ENCODE measurements at regions not wholly inside any gene's neighbourhood (a gene's known extent, or its start where the extent isn't known, plus 50 kb on each side); places are given as distances from the start of the nearest gene placed in this dataset.

- DNase-seq (ENCODE audit: low read depth) = no peak
Observed at GRCh38 chr2:6526093-6526824, 339.4 kb downstream of the CMPK2 start.

GRCh38 chr2:6531304-6531703, 334.4 kb downstream of the CMPK2 start:
- DNase-seq (ENCODE audit: low read depth) = no peak

- no peak for DNase-seq (ENCODE audit: low read depth)
Observed at GRCh38 chr2:6535572-6535971, 330.1 kb downstream of the CMPK2 start.

DNA sequence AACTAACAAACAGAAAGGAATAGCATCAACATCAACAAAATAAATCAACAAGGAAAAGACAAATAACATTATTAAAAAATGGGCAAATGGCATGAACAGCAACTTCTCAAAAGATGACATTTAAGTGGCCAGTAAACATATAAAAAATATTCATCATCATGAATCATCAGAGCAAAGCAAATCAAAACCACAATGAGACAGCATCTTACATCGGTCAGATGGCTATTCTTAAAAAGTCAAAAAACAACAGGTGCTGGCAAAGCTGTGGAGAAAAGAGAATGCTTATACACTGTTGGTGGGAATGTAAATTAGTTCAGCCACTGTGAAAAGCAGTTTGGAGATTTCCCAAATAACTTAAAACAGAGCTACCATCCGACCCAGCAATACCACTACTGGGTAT, 327.1 kb downstream of the CMPK2 start:
- DNase-seq (ENCODE audit: low read depth) = no peak

DNA sequence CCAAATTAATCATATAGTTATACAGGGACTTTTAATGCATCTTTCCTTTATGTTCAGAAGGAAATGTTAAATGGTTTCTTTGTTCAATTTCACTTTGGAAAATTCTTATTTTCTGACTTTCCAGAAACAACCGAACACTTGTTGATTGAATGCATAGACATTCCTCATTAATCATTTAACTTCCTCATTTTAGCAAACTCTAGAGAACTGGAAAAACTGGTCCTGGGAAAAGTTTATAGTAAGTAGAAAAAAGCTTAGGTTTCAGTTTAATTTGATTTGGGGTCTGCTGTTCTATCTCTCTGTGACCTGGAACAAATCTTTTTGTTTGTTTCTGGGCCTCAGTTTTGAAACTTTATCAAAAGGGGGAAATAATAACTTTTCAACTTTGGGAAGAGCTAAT, 320.4 kb downstream of the CMPK2 start:
- no peak for DNase-seq (ENCODE audit: low read depth)

DNA sequence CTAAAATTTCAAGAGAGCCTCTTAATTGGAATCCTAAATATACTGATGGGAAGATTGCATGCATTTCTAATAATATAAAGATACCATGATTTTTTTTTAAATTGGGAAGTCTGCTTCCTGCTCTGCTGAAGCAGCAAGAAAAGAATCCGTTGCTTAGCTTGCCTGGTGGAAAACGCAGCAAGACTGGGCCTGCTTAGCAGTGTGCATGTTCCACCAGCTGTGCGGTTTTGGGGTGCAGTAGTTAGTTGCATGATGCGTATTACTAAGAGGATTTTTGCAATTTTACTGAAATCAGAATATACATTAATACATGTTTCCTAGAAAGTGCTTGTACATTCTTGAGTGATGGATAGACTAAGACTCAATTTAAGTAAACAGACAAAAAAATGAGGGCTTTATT, 319.9 kb downstream of the CMPK2 start:
- DNase-seq (ENCODE audit: low read depth) = no peak

DNA sequence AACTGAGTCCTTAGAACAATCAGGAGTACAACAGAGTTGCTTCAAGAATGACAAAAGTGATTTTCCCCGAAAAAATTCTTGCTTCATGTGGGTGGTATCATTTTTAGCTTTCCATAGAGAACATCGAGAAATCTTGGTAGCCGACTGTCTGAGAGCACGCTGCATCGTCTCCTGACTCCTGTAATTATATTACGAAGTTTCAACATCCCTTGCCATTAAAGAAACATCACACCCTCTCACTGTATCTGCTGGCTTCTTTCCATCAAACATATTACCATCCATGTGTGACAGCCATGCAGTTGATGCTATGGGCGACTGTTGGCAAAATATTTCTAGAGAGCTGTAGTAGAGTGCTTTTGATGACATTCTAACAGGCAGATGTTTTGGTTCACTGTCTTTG, 311.2 kb downstream of the CMPK2 start:
- DNase-seq (ENCODE audit: low read depth) = no peak

GRCh38 chr2:6556755-6557154, 309.0 kb downstream of the CMPK2 start:
- DNase-seq (ENCODE audit: low read depth) = no peak

GRCh38 chr2:6557737-6558136, 308.0 kb downstream of the CMPK2 start:
- DNase-seq (ENCODE audit: low read depth) = no peak

GRCh38 chr2:6562771-6563170, 302.9 kb downstream of the CMPK2 start:
- DNase-seq (ENCODE audit: low read depth) = no peak

DNA sequence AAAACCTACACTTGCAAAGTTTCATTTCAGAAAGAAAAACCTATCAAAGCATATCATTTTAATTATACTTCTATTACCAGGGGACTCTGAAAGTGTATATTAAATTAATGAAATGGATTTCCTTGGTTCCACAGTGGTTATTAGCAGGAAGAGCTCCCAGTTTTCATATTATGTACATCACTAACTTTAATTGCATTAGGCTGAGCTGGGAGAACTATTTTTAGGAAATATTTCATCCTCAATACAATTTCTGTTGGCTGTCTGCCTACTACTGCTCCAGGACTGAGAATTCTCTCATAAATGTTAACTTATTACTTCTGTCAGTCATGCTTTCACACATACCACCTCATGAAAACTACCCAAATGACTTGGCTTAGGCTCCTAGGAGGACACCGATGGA, 301.4 kb downstream of the CMPK2 start:
- no peak for DNase-seq (ENCODE audit: low read depth)

DNA sequence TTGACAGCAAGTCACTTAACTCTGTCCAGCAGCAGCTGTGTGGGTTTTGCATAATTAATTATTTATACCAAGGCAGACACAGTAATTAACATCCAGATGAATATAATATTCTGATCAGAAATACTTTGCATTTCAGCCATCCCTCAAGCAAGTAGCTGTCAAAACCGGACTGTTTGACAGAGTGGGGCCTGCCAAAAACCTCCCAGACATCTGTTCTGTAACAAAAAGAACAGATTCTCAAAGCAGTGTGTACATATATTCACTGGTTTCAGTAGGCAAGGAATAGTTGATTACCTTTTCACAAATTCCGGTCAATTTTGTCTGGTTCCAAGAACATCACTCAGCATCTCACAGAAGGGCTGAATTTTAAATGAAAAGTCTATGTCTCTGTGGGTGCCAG, 291.6 kb downstream of the CMPK2 start:
- no peak for DNase-seq (ENCODE audit: low read depth)

DNA sequence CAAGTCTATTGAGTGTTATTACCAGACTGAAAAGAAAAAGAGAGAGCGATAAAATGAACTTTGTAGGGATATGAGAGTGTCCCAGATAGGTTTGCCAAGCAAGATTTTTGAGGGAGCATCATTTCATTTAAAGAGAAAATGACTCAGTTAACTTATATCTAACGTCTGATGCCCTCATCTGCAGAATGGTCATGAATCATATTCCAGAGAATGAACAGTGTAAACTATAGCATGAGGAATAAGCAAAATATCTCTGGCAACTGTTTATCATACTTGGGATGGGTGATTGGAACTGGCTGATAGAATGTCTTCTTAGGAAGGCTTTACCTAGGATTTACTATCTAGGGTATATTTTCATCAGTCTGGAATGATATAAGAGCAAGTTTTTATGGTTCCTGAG, 289.4 kb downstream of the CMPK2 start:
- DNase-seq (ENCODE audit: low read depth) = no peak

DNA sequence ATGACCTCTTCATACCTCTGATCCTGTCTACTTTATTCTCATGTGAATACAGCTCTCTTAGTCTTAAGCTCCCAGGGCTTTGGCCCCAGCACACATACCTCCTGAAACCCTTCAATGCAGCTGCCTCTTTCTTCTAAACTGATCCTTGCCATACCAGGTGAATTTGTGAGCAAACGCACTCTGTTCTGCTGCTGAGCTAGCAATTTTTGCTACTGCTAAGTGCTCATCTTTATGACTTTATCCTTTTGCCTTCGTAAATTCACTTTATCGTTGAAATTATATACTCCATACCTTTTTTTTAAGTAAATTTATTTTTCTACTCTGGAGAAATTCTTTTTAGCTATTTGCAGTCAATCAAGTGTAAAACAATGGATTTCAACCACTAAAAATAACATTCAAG, 287.7 kb downstream of the CMPK2 start:
- DNase-seq (ENCODE audit: low read depth) = no peak

GRCh38 chr2:6578416-6578815, 287.3 kb downstream of the CMPK2 start:
- no peak for DNase-seq (ENCODE audit: low read depth)

DNA sequence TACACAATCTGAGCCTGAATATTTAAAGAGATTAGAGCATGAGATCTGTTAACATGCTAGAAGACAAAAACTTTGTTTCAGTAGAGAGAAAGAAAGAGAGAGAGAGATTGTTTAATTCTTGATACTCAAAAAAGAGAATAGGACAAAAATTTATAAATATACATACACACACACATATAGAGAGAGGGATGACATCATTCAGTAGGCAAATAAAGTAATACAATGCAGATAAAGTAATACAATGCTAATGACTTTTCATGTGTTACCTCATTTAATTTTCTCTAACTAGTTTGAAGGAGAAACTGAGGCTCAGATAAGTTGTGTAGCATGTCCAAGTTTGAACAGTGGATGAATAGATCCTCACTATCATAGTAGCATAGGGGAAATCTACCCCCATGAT, 286.4 kb downstream of the CMPK2 start:
- DNase-seq (ENCODE audit: low read depth) = no peak

GRCh38 chr2:6580982-6581381, 284.7 kb downstream of the CMPK2 start:
- no peak for DNase-seq (ENCODE audit: low read depth)

DNA sequence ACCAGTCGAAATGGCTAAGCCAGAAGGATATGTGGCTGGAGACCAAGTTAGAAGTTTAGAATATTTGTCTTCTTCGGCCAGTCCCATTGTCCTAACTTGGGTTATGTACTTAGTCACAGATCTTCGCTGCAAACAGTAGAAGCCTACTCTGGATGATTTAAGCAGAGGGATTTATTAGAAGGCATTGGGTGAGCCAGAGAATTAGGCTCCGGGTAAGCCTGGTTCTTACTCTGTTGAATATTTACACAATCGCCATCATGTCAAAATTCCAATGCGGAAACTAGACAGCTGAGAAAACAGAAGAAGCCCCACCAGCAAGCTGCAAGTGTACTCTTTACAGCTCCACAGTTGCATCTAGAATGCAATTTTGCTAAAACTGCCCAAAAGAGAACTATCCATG, 276.6 kb downstream of the CMPK2 start:
- DNase-seq (ENCODE audit: low read depth) = no peak

- DNase-seq (ENCODE audit: low read depth) = no peak
Observed at GRCh38 chr2:6590442-6590841, 275.3 kb downstream of the CMPK2 start.

DNA sequence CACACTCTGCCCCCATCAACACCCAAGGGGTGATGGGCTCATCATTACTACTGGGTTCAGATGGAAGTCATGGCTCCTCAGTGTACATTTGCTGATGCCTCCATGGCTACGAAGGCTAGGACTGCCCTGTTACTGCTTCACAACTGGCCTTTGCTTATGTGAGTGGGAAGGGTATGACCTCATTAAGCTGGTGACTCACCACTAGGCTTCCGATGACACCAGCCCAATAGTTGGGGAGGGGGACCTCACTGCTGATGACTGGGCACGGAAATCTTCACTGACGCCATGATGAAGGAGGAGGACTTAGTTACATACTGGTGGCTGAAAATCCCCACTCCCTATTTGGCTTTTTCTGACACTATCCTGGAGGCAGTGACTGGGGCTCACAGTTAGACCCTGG, 263.2 kb downstream of the CMPK2 start:
- no peak for DNase-seq (ENCODE audit: low read depth)

- DNase-seq (ENCODE audit: low read depth) = no peak
Observed at GRCh38 chr2:6605836-6606505, 259.7 kb downstream of the CMPK2 start.

DNA sequence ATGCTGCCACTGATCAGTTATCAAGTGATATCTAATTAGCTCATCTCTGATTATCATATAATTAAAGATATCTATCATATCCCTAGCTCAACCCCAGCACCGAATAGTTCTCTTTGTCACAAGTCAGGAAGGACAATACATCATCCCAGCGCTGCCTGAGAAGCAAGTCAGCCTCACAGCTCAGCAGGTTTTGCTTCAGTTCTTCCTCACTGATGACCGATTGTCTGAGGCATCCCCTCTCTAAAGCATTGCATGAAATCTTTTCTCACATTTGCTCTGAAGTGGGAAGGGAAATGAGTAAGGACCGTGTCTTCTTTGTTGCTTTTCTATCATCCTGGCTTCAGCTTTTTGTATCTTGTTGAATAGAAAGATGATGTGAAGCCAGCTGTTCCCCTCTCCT, 247.9 kb downstream of the CMPK2 start:
- DNase-seq (ENCODE audit: low read depth) = no peak

DNA sequence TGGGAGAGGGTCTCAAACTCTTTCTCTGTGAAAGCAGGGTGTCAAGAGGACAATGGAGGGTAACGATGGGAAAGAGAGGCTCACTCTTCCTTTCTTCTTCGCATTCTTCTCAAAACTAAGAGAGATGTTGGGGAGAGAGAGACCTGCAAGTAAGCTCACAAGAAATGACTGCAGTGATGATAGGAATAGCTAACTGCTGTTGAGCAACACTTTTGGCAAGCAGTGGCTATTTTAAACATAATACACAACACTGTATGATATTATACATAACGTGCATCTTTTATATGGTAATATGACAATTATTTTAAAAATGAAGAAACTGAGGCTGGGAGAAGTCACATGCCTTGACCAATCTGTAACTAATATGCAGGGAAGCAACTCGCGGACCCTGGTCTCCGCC, 247.5 kb downstream of the CMPK2 start:
- DNase-seq (ENCODE audit: low read depth) = no peak

DNA sequence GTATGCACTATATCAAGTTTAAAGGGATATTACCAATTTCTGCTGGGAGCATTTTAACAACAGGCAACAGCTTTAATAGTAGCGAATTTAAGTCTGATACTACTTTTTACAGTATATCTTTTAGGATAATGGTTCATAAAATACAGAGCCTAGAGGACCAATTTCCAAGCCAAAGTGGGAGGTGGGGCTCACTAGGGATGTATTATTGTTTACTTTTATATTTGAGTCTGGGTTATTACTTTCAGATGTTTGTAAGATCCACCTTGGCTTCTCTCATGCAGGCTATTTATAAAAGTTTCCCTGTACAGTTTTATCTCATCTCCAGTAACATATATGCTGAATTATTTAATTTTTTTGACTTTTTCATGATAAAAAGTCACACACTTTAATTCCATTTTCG, 242.0 kb downstream of the CMPK2 start:
- DNase-seq (ENCODE audit: low read depth) = no peak
